H1 (cell line): ENCODE measurements at regions not wholly inside any gene's neighbourhood (a gene's known extent, or its start where the extent isn't known, plus 50 kb on each side); places are given as distances from the start of the nearest gene placed in this dataset.

Experiments
- CTCF ChIA-PET: fragments of 300-600 bp; sonication (Branson Sonifier 250); formaldehyde crosslinking; loops from one replicate; lab custom pipeline; 2021; ENCODE audit not compliant: partially characterized antibody; lab: Charles Lee
- POLR2A ChIA-PET: fragments of 300-600 bp; sonication (Branson Sonifier 250); formaldehyde crosslinking; loops from one replicate; lab custom pipeline; 2021; ENCODE audit warnings: inconsistent platforms; ENCODE audit not compliant: partially characterized antibody; lab: Charles Lee
- DNase-seq, 2 experiments: peaks; one replicate each; pipeline versions ENCODE4 v3.0.0 to v3.0.0-alpha.2; 2010 to 2022; ENCODE audit warnings: low spot score in 2 of 2, low read depth in 1 of 2, mixed read lengths in 1 of 2
- FAIRE-seq: peaks from 2 replicates; lab custom pipeline; 2011; peaks lifted over from hg19 to GRCh38; lab: Jason Lieb, UNC
- H2AFZ ChIP-seq: 2 replicates; pipeline ENCODE4 v1.8.1; 2012; ENCODE audit warnings: low read length, inconsistent platforms
- H2AK5ac ChIP-seq: 2 replicates; pipeline ENCODE4 v1.6.1; 2013; ENCODE audit warnings: low read depth, low read length
- H2BK120ac ChIP-seq: replicated peaks from 2 replicates; pipeline ENCODE3; 2013; ENCODE audit warnings: low read depth, low read length, inconsistent platforms
- H2BK12ac ChIP-seq: 2 replicates; pipeline ENCODE4 v1.6.1; 2013; ENCODE audit warnings: low read depth, low read length
- H2BK15ac ChIP-seq: 2 replicates; pipeline ENCODE4 v1.6.1; 2013; ENCODE audit warnings: low read length
- H2BK20ac ChIP-seq: 2 replicates; pipeline ENCODE4 v1.6.1; 2013; ENCODE audit warnings: low read length
- H2BK5ac ChIP-seq: 2 replicates; pipeline ENCODE4 v1.6.1; 2013; ENCODE audit warnings: low read depth, low read length
- H3K14ac ChIP-seq: 2 replicates; pipeline ENCODE4 v1.6.1; 2013; ENCODE audit warnings: inconsistent platforms; ENCODE audit not compliant: insufficient read length
- H3K18ac ChIP-seq: 2 replicates; pipeline ENCODE4 v1.6.1; 2013; ENCODE audit warnings: low read length; ENCODE audit errors: extremely low read depth
- H3K23ac ChIP-seq: 2 replicates; pipeline ENCODE4 v1.6.1; 2013; ENCODE audit warnings: inconsistent platforms; ENCODE audit not compliant: insufficient read length
- H3K23me2 ChIP-seq: 2 replicates; pipeline ENCODE4 v1.6.1; 2013; ENCODE audit warnings: low read depth, low read length
- H3K27ac ChIP-seq: 2 replicates; pipeline ENCODE4 v1.6.1; 2011; ENCODE audit warnings: low read depth, low read length, inconsistent platforms
- H3K27me3 ChIP-seq, 4 experiments: replicated peaks in 1 of 4; 1 replicate in 1 of 4; 2 replicates in 3 of 4; pipeline versions ENCODE4 v1.6.1 to v1.8.1; 2011 to 2013; ENCODE audit warnings: low read length in 3 of 4, mild to moderate bottlenecking in 3 of 4, inconsistent platforms in 2 of 4, mixed read lengths in 2 of 4, moderate library complexity in 1 of 4; ENCODE audit not compliant: control insufficient read depth in 3 of 4, insufficient read depth in 3 of 4; ENCODE audit errors: extremely low read depth in 1 of 4
- H3K36me3 ChIP-seq, 4 experiments: 2 replicates each; pipeline versions ENCODE4 v1.6.1 to v1.8.1; 2011 to 2013; ENCODE audit warnings: mild to moderate bottlenecking in 4 of 4, low read length in 3 of 4, moderate library complexity in 2 of 4, control low read depth in 1 of 4, inconsistent platforms in 1 of 4; ENCODE audit not compliant: insufficient read depth in 4 of 4, control insufficient read depth in 2 of 4
- H3K4ac ChIP-seq: replicated peaks from 2 replicates; pipeline ENCODE3; 2013; ENCODE audit warnings: low read length, low read depth, mixed read lengths, inconsistent platforms; ENCODE audit not compliant: insufficient read length
- H3K4me1 ChIP-seq, 4 experiments: replicated peaks in 1 of 4; 1 replicate in 1 of 4; 2 replicates in 3 of 4; pipeline versions ENCODE4 v1.6.1 to v1.8.1; 2011 to 2013; ENCODE audit warnings: low read length in 3 of 4, inconsistent platforms in 2 of 4, mixed read lengths in 1 of 4; ENCODE audit not compliant: insufficient read depth in 4 of 4, control insufficient read depth in 3 of 4
- H3K4me2 ChIP-seq, 2 experiments: 2 replicates each; pipeline versions ENCODE4 v1.6.1 to v1.8.1; 2011 to 2013; ENCODE audit warnings: low read depth in 2 of 2, low read length in 2 of 2, control low read depth in 1 of 2, inconsistent platforms in 1 of 2, mild to moderate bottlenecking in 1 of 2; ENCODE audit not compliant: insufficient read depth in 1 of 2
- H3K4me3 ChIP-seq, 4 experiments: fragments of 200-600, 300-600 bp in 1 of 4; sonication (generic), shearing (Covaris generic), sonication (Bioruptor Twin) in 1 of 4; 2 replicates each; pipeline versions ENCODE4 v1.5.1 to v1.8.1; 2011 to 2016; ENCODE audit warnings: low read length in 4 of 4, low read depth in 3 of 4, control low read depth in 2 of 4, inconsistent platforms in 2 of 4, mild to moderate bottlenecking in 2 of 4, mixed read lengths in 1 of 4, moderate library complexity in 1 of 4; ENCODE audit not compliant: insufficient read depth in 2 of 4; ENCODE audit errors: extremely low read depth in 1 of 4
- H3K56ac ChIP-seq: replicated peaks from 2 replicates; pipeline ENCODE3; 2013; ENCODE audit warnings: low read depth, mild to moderate bottlenecking, mixed read lengths, low read length, inconsistent platforms; ENCODE audit not compliant: insufficient read length
- H3K79me1 ChIP-seq: 2 replicates; pipeline ENCODE4 v1.6.1; 2013; ENCODE audit warnings: low read depth, low read length, control low read depth
- H3K79me2 ChIP-seq, 2 experiments: 2 replicates each; pipeline versions ENCODE4 v1.6.1 to v1.8.1; 2012 to 2013; ENCODE audit warnings: low read length in 2 of 2, mild to moderate bottlenecking in 2 of 2, inconsistent platforms in 1 of 2; ENCODE audit not compliant: insufficient read depth in 2 of 2, control insufficient read depth in 1 of 2
- H3K9ac ChIP-seq, 4 experiments: replicated peaks in 1 of 4; 1 replicate in 1 of 4; 2 replicates in 3 of 4; pipeline versions ENCODE4 v1.6.1 to v1.8.1; 2011 to 2013; ENCODE audit warnings: low read depth in 3 of 4, low read length in 3 of 4, control low read depth in 2 of 4, mild to moderate bottlenecking in 2 of 4, moderate library complexity in 2 of 4, inconsistent platforms in 1 of 4; ENCODE audit errors: extremely low read depth in 1 of 4
- H3K9me3 ChIP-seq, 2 experiments: 2 replicates each; pipeline versions ENCODE4 v1.6.1 to v1.8.1; 2012 to 2013; ENCODE audit warnings: mild to moderate bottlenecking in 2 of 2, moderate library complexity in 2 of 2, control low read depth in 1 of 2, inconsistent platforms in 1 of 2, low read depth in 1 of 2, low read length in 1 of 2, mixed read lengths in 1 of 2; ENCODE audit not compliant: insufficient read depth in 2 of 2
- H4K20me1 ChIP-seq, 2 experiments: replicated peaks in 1 of 2; 2 replicates each; pipeline versions ENCODE3 to v1.8.1; 2011 to 2013; ENCODE audit warnings: inconsistent platforms in 2 of 2, low read length in 2 of 2, mild to moderate bottlenecking in 1 of 2; ENCODE audit not compliant: insufficient read depth in 2 of 2, control insufficient read depth in 1 of 2
- H4K5ac ChIP-seq: 2 replicates; pipeline ENCODE4 v1.6.1; 2013; ENCODE audit warnings: low read length, low read depth, mixed read lengths, inconsistent platforms; ENCODE audit not compliant: insufficient read length
- H4K8ac ChIP-seq: 2 replicates; pipeline ENCODE4 v1.8.0; 2013; ENCODE audit warnings: mild to moderate bottlenecking, moderate library complexity, low read length, inconsistent platforms; ENCODE audit not compliant: insufficient read depth; ENCODE audit errors: extremely low read depth
- H4K91ac ChIP-seq: replicated peaks from 2 replicates; pipeline ENCODE3; 2013; ENCODE audit warnings: low read length, mixed read lengths, inconsistent platforms; ENCODE audit not compliant: insufficient read length
- CBX5 ChIP-seq: fragments of 300-800, 300-1000 bp; sonication (generic); IDR thresholded peaks from 2 replicates; pipeline ENCODE4 v1.7.1; 2016; ENCODE audit warnings: antibody characterized with exemption, low read length, low read depth
- CBX8 ChIP-seq: fragments of 300-800, 300-1000 bp; sonication (generic); IDR thresholded peaks from 2 replicates; pipeline ENCODE4 v1.7.1; 2016; ENCODE audit warnings: low read depth, low read length, borderline replicate concordance
- HDAC2 ChIP-seq, 2 experiments: fragments of 300-600 bp in 1 of 2; sonication (generic) in 1 of 2; IDR thresholded peaks; 2 replicates each; pipeline ENCODE4 v1.6.1; 2011 to 2012; ENCODE audit warnings: low read depth in 2 of 2, low read length in 2 of 2, mild to moderate bottlenecking in 2 of 2, moderate library complexity in 2 of 2, borderline replicate concordance in 1 of 2, inconsistent platforms in 1 of 2
- MAX ChIP-seq: IDR thresholded peaks from 2 replicates; pipeline ENCODE4 v1.6.1; 2012; ENCODE audit warnings: inconsistent platforms
- POLR2AphosphoS5 ChIP-seq: IDR thresholded peaks from 2 replicates; pipeline ENCODE4 v1.6.1; 2011; ENCODE audit warnings: low read depth, low read length
- SIX5 ChIP-seq: IDR thresholded peaks from 2 replicates; pipeline ENCODE4 v1.6.1; 2011; ENCODE audit warnings: mild to moderate bottlenecking, low read depth, low read length
- SUZ12 ChIP-seq: fragments of 200-600 bp; sonication (generic); IDR thresholded peaks from 2 replicates; pipeline ENCODE4 v1.6.1; 2012; ENCODE audit warnings: mild to moderate bottlenecking, inconsistent platforms, low read length, moderate library complexity, mixed read lengths
- TAF1 ChIP-seq: IDR thresholded peaks from 2 replicates; pipeline ENCODE4 v1.6.1; 2011; ENCODE audit warnings: mild to moderate bottlenecking, low read depth, low read length
- TCF12 ChIP-seq: IDR thresholded peaks from 2 replicates; pipeline ENCODE4 v1.6.1; 2011; ENCODE audit warnings: low read depth, mild to moderate bottlenecking, low read length
- WGBS, 2 experiments: shearing (Covaris generic) in 1 of 2; methylation state at CpG; one replicate each; pipeline versions ENCODE4 v1.1.6 to v1.1.7; 2013 to 2015; ENCODE audit warnings: low lambda C conversion rate in 2 of 2, mixed read lengths in 2 of 2, inconsistent platforms in 1 of 2, low coverage in 1 of 2, missing lambda C conversion rate in 1 of 2; ENCODE audit not compliant: insufficient replicate concordance in 2 of 2, insufficient coverage in 1 of 2, insufficient read length in 1 of 2; ENCODE audit errors: extremely low coverage in 1 of 2, missing lambda C conversion rate in 1 of 2; 5-methylcytosine and 5-hydroxymethylcytosine counted together

- no peak overlapping the region for H3K9ac ChIP-seq
- 82% methylated on average over 1 of the region's 1 CpG; no CpG with 5 or more reads in 1 of the 2 experiments for WGBS, 2 experiments
- no peak overlapping the region for H2AK5ac ChIP-seq
These were observed 1079.7 kb upstream of the CDH18 start for GRCh38 chr5:21067724-21068123.

More at GRCh38 chr5:21067724-21068123, 1079.7 kb upstream of the CDH18 start:
- H3K23ac ChIP-seq: no peak overlapping the region
- no peak overlapping the region for H2BK12ac ChIP-seq
- H3K18ac ChIP-seq: no peak overlapping the region
- no peak overlapping the region for H4K8ac ChIP-seq
- H4K5ac ChIP-seq: no peak overlapping the region
- no peak overlapping the region for H3K27ac ChIP-seq
- no peaks in the 10 kb centered on the region for H3K4me1 ChIP-seq
- H3K4me3 ChIP-seq: no peak overlapping the region
- peaks cover 14 to 15% of the 10 kb centered on the region in 2 experiments; a peak in 3 of 4 replicates for H3K9me3 ChIP-seq
- H3K79me1 ChIP-seq: no peaks in the 10 kb centered on the region
- FAIRE-seq (no peak), DNase-seq (no peak)
- no peaks in the 10 kb centered on the region for H3K79me2 ChIP-seq
- POLR2A ChIA-PET: no interaction called here
- no peak overlapping the region for H2BK20ac ChIP-seq
- no peaks in the 10 kb centered on the region for H4K20me1 ChIP-seq
- H3K4me2 ChIP-seq: no peak overlapping the region
- H2BK120ac ChIP-seq: no peak overlapping the region
- no peak for TF ChIP-seq CBX8
- TF ChIP-seq TAF1: no peak
- no peak for TF ChIP-seq SUZ12
- TF ChIP-seq CBX5: no peak
- TF ChIP-seq HDAC2 (IDR thresholded peaks at IDR 0.05; ENCODE audit: borderline replicate concordance in 1 of 2, low read depth in 2 of 2, low read length in 2 of 2): no peak
- TF ChIP-seq SIX5: no peak
- TF ChIP-seq POLR2AphosphoS5: no peak
- TF ChIP-seq TCF12: no peak
- no peak for TF ChIP-seq MAX
- no peak overlapping the region for H4K91ac ChIP-seq
- CTCF ChIA-PET: no interaction called here
- no peaks in the 10 kb centered on the region for H3K27me3 ChIP-seq
- H2BK5ac ChIP-seq: no peak overlapping the region
- no peak overlapping the region for H3K4ac ChIP-seq
- H3K23me2 ChIP-seq: no peaks in the 10 kb centered on the region
- H2BK15ac ChIP-seq: no peak overlapping the region
- H3K56ac ChIP-seq: no peak overlapping the region
- no peaks in the 10 kb centered on the region; a peak in 1 of 8 replicates for H3K36me3 ChIP-seq
- H3K14ac ChIP-seq: no peak overlapping the region
- H2AFZ ChIP-seq: no peak overlapping the region
